Erythroblast (primary cell): ENCODE measurements at regions not wholly inside any gene's neighbourhood (a gene's known extent, or its start where the extent isn't known, plus 50 kb on each side); places are given as distances from the start of the nearest gene placed in this dataset.

Experiments
- GATA1 ChIP-seq: IDR thresholded peaks from 2 replicates; pipeline ENCODE4 v1.6.1; 2011; ENCODE audit warnings: low read depth, mild to moderate bottlenecking, control low read depth, low read length, moderate library complexity
- POLR2A ChIP-seq: IDR thresholded peaks from 2 replicates; pipeline ENCODE4 v1.6.1; 2011; ENCODE audit warnings: mild to moderate bottlenecking, low read length

DNA sequence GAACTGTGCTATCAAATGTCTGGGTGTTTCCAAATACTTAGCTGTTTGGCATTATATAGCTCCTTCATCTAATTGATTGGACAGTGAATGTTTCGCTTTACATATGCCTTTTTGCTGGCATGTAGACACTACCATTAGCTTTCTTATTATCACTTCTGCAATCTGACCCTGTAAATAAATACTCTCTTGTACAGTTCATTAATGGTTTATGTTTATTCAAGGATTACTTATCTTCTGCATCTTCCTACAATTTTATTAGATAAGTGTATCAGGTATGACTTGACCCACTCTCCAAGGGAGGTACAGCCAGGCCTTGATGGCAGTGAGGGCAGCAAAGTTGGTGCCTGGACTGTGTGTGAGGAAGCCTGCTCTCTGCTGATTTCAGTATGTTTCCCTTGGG lies 614.1 kb upstream of the SETBP1 start:
- TF ChIP-seq POLR2A (no peak), GATA1 (no peak)
